AG10803 (cell line): ENCODE measurements at regions not wholly inside any gene's neighbourhood (a gene's known extent, or its start where the extent isn't known, plus 50 kb on each side); places are given as distances from the start of the nearest gene placed in this dataset.
"Not testable (repeated sequence)": the region's sequence is repeated elsewhere in the genome, so short reads cannot be mapped to it uniquely, and the experiment has no call there.

Experiments
- DNase-seq: peaks from one replicate; pipeline ENCODE4 v3.0.0; 2010; ENCODE audit warnings: low read depth
- H3K4me3 ChIP-seq: 2 replicates; pipeline ENCODE4 v1.5.1; 2011; ENCODE audit warnings: mild to moderate bottlenecking, low read length, control low read depth
- TF ChIP-seq, protein P1 (sequence below): conservative IDR thresholded peaks from 2 replicates; pipeline ENCODE4 v1.5.1; 2011; ENCODE audit warnings: mild to moderate bottlenecking, low read length, control low read depth, inconsistent platforms

DNA sequence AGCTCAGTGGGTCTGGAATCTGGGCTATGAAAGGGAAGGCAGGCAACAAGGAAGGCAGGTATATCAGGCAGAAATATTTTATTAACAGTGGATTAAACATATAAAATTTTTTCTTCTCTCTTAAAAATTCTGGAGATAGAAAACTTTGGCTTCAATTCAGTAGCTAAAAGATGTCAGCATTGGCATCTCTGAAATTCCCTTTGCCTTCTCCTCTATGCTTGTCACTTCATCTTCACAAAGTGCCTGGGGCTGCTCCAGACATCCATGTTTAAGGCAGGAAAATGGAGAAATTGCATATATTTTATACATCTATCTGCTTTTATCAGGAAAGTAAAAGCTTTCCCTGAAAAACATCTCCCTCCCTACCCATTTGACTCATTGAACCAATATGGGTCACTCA, 894.1 kb upstream of the API5 start:
- TF ChIP-seq, protein P1, sequence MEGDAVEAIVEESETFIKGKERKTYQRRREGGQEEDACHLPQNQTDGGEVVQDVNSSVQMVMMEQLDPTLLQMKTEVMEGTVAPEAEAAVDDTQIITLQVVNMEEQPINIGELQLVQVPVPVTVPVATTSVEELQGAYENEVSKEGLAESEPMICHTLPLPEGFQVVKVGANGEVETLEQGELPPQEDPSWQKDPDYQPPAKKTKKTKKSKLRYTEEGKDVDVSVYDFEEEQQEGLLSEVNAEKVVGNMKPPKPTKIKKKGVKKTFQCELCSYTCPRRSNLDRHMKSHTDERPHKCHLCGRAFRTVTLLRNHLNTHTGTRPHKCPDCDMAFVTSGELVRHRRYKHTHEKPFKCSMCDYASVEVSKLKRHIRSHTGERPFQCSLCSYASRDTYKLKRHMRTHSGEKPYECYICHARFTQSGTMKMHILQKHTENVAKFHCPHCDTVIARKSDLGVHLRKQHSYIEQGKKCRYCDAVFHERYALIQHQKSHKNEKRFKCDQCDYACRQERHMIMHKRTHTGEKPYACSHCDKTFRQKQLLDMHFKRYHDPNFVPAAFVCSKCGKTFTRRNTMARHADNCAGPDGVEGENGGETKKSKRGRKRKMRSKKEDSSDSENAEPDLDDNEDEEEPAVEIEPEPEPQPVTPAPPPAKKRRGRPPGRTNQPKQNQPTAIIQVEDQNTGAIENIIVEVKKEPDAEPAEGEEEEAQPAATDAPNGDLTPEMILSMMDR, result no peak
- H3K4me3 ChIP-seq, result no peak overlapping the region
- DNase-seq, result no peak

DNA sequence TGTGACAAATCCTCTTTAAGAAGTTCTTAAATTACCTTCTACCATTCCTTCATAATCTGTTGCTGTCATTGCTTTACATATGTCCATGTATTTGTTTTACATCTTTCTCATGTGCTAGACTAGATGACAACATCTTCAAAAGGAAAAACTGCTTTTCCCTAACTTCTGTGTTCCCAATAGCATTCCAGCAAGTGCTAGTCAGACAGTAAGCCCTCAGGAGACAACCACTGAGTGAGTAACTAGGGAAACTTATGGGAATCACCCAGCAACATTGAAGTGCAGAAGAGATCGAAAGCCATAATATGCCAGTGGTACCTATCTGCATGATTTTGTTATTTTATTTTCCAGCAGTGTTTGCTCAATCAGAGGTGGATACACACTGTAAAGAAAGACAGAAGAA, 889.7 kb upstream of the API5 start:
- TF ChIP-seq, protein P1, result no peak
- peak; percentile 5 for DNase-seq
- no peak overlapping the region for H3K4me3 ChIP-seq

DNA sequence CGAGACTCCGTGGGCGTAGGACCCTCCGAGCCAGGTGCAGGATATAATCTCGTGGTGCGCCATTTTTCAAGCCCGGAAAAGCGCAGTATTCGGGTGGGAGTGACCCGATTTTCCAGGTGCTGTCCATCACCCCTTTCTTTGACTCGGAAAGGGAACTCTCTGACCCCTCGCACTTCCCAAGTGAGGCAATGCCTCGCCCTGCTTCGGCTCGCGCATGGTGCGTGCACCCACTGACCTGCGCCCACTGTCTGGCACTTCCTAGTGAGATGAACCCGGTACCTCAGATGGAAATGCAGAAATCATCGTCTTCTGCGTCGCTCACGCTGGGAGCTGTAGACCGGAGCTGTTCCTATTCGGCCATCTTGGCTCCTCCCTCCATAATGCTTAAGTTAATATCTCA, 876.9 kb upstream of the API5 start:
- DNase-seq, H3K4me3 ChIP-seq: not testable (repeated sequence)

DNA sequence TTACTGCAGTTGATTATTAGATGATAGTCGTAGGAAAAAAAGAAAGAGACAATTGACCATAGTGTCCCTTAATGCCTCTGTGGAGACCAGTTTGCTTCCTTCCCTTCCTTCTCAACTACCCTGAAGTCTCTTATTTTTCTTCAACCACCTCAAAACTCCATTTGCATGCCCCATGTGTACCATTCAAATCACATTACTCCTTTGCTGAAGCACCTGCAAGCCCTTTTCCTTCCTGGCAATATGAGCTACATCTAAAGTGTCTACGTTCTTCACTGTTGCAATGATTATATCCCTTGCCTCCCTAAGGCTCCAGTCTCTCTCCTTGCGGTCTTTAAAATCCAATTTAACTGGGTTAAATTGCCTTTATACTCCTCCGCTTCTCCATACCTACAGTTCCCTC, 867.4 kb upstream of the API5 start:
- TF ChIP-seq, protein P1, result no peak
- DNase-seq, result no peak
- no peak overlapping the region for H3K4me3 ChIP-seq

DNA sequence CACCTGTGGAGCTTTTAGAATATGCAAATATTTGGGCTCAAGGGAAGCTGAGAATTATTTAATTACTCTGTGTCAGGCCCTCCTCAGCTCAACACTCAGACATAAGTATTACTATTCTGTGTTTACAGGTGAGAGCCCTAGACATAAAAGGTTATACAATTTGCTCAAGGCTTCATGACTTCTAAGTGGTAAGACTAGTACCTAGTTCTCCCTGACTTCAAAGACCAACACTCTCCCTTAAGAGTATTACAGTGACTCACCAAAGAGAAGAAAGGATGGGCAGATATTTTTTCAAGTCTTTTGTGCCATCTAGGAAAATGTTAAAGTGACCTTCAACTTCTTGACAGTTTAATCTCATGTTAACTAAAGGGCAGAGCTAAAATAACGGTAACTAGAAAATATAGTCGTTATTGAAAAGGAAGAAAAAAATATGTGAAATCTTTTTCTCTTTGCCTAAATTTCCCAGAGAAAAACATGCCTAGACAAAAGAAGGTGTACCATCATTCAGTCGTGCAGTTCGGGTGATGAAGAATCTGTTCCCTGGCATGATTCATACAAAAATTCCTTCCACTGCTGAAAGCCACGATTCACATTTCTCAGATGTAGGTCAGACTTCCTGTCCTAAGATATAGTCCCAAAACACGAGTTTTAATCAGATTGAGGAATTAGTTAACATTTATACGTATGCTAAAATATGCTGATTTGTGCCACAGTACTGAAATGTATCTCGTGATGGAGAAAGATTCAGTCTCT, 849.1 kb upstream of the API5 start:
- TF ChIP-seq, protein P1, result no peak
- no peak overlapping the region for H3K4me3 ChIP-seq
- DNase-seq, result peak; percentile 14

DNA sequence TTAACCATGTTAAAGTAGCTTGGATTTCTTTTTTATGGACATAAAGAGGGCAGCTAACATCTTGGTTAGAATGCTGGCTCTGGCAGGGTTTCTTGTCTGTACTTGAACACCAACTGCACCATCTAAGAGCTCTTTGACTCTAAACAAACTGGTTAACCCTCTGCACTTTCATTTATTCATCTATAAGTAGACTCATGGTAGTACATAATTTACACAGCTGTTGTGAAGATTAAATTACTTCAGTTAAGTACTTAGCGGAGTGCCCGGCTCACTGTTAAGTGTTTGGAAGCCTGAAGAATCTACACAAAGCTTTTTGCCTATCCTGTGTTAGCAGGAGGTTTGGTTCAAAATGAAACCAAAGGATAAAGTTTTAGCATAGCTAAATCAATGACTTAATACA, 846.2 kb upstream of the API5 start:
- H3K4me3 ChIP-seq, result no peak overlapping the region
- TF ChIP-seq, protein P1, result no peak
- DNase-seq, result no peak

DNA sequence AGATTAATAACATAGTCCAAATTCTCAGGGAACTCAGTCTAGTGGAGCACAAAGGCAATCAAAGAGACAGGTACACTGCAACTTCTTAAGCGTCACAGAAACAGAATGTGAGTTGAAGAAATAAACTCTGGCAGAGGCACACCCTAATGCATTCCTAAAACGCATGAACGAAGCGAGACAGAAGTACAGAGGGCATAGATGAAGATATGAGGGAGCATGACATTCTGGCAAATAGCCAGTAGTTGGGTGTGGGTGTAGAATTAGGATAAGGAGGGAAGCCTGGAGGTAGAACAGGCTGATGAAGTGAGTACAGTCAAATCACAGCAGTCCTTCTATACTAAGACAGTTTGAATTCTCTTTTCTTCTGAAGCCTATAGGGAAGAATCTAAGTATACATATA, 838.7 kb upstream of the API5 start:
- TF ChIP-seq, protein P1, result no peak
- H3K4me3 ChIP-seq, result no peak overlapping the region

More for the DNA sequence above, 838.7 kb upstream of the API5 start:
- DNase-seq, result no peak
